GM18517 (cell line): ENCODE measurements at regions not wholly inside any gene's neighbourhood (a gene's known extent, or its start where the extent isn't known, plus 50 kb on each side); places are given as distances from the start of the nearest gene placed in this dataset.

Experiments used
- ATAC-seq: cut with Tn5 transposase; IDR thresholded peaks from one replicate; pipeline ENCODE4 v1.9.1; 2021; ENCODE audit warnings: mild to moderate bottlenecking, moderate library complexity; ENCODE audit not compliant: unreplicated experiment

- peak; percentile 1 for ATAC-seq
Measured at GRCh38 chr6:113643407-113643770, 213.8 kb upstream of the MARCKS start.

- ATAC-seq, result no peak
Measured at GRCh38 chr6:113644861-113645575, 212.1 kb upstream of the MARCKS start.

GRCh38 chr6:113645576-113645970 lies 211.6 kb upstream of the MARCKS start:
- no peak for ATAC-seq

GRCh38 chr6:113645986-113646385 lies 211.2 kb upstream of the MARCKS start:
- ATAC-seq, result no peak

- no peak for ATAC-seq
Measured at GRCh38 chr6:113646701-113647100, 210.4 kb upstream of the MARCKS start.

- peak; percentile 32 for ATAC-seq
Measured at GRCh38 chr6:113647143-113647889, 209.8 kb upstream of the MARCKS start.

GRCh38 chr6:113648698-113649097 lies 208.4 kb upstream of the MARCKS start:
- no peak for ATAC-seq

GRCh38 chr6:113649276-113649675 lies 207.9 kb upstream of the MARCKS start:
- no peak for ATAC-seq

GRCh38 chr6:113649880-113650609 lies 207.1 kb upstream of the MARCKS start:
- no peak for ATAC-seq

GRCh38 chr6:113650610-113650979 lies 206.6 kb upstream of the MARCKS start:
- no peak for ATAC-seq

GRCh38 chr6:113651120-113651519 lies 206.0 kb upstream of the MARCKS start:
- ATAC-seq, result no peak

GRCh38 chr6:113651920-113652319 lies 205.2 kb upstream of the MARCKS start:
- no peak for ATAC-seq

- ATAC-seq, result no peak
Measured at GRCh38 chr6:113653275-113653674, 203.9 kb upstream of the MARCKS start.

- ATAC-seq, result no peak
Measured at GRCh38 chr6:113654396-113654795, 202.7 kb upstream of the MARCKS start.

GRCh38 chr6:113655761-113656160 lies 201.4 kb upstream of the MARCKS start:
- ATAC-seq, result no peak

- ATAC-seq, result no peak
Measured at GRCh38 chr6:113659762-113660404, 197.3 kb upstream of the MARCKS start.

GRCh38 chr6:113660819-113661218 lies 196.3 kb upstream of the MARCKS start:
- no peak for ATAC-seq

GRCh38 chr6:113662093-113662665 lies 195.0 kb upstream of the MARCKS start:
- no peak for ATAC-seq

GRCh38 chr6:113662688-113663333 lies 194.3 kb upstream of the MARCKS start:
- ATAC-seq, result peak; percentile 75

- no peak for ATAC-seq
Measured at GRCh38 chr6:113664909-113665308, 192.2 kb upstream of the MARCKS start.
